Ascending aorta (tissue), 2 donors: ENCODE measurements at regions not wholly inside any gene's neighbourhood (a gene's known extent, or its start where the extent isn't known, plus 50 kb on each side); places are given as distances from the start of the nearest gene placed in this dataset.

ENCODE experiments used
- DNase-seq, 2 donors: peaks; one replicate each; pipeline ENCODE4 v3.0.0-alpha.2; 2019; ENCODE audit warnings: low spot score in 2 of 2
- H3K27ac ChIP-seq, 2 donors: fragments of 200-600 bp; sonication (generic); one replicate each; pipeline ENCODE4 v1.5.1; 2016 to 2017; ENCODE audit warnings: mild to moderate bottlenecking in 1 of 2
- H3K27me3 ChIP-seq: fragments of 200-600 bp; sonication (generic); one replicate; pipeline ENCODE4 v1.5.1; 2017
- H3K36me3 ChIP-seq, 2 donors: fragments of 200-600 bp; sonication (generic); one replicate each; pipeline ENCODE4 v1.5.1; 2016
- H3K4me1 ChIP-seq, 2 donors: fragments of 200-600 bp; sonication (generic); one replicate each; pipeline ENCODE4 v1.5.1; 2016 to 2017; ENCODE audit warnings: mild to moderate bottlenecking in 1 of 2
- H3K4me3 ChIP-seq, 2 donors: fragments of 200-600 bp; sonication (generic); one replicate each; pipeline ENCODE4 v1.5.1; 2016 to 2017; ENCODE audit warnings: mild to moderate bottlenecking in 1 of 2
- H3K9me3 ChIP-seq, 2 donors: fragments of 200-600 bp; sonication (generic); one replicate each; pipeline ENCODE4 v1.5.1; 2016
- CTCF ChIP-seq, 3 experiments: fragments of 200-600 bp in 2 of 3; fragments of 450-650 bp in 1 of 3; sonication (generic) in 2 of 3; IDR thresholded peaks; one replicate each; pipeline ENCODE4 v1.5.1; 2016 to 2019; ENCODE audit warnings: antibody characterized with exemption in 3 of 3, mild to moderate bottlenecking in 1 of 3, moderate library complexity in 1 of 3
- intact Hi-C: fragments of 100-400 bp; cut with DNase I; formaldehyde crosslinking; loops from one replicate; pipeline ENCODE4 v1.15.1; 2023

- no peaks in the 10 kb centered on the region for H3K27me3 ChIP-seq
- no peak overlapping the region for H3K27ac ChIP-seq
- H3K4me3 ChIP-seq, result no peak overlapping the region
- intact Hi-C loops, result no loop called here
- no peaks in the 10 kb centered on the region for H3K9me3 ChIP-seq
- no peak for DNase-seq
- H3K4me1 ChIP-seq, result no peaks in the 10 kb centered on the region
- TF ChIP-seq CTCF (IDR thresholded peaks at IDR 0.05), result no peak
- no peaks in the 10 kb centered on the region for H3K36me3 ChIP-seq
Observed at GRCh38 chr5:79898611-79899010, 92.5 kb downstream of the MTX3 start.

- H3K4me1 ChIP-seq, result no peaks in the 10 kb centered on the region
- H3K36me3 ChIP-seq, result no peaks in the 10 kb centered on the region
- intact Hi-C loops, result no loop called here
- DNase-seq, result no peak
- TF ChIP-seq CTCF (IDR thresholded peaks at IDR 0.05), result no peak
- H3K4me3 ChIP-seq, result no peak overlapping the region
- no peaks in the 10 kb centered on the region for H3K9me3 ChIP-seq
- H3K27ac ChIP-seq, result no peak overlapping the region
- no peaks in the 10 kb centered on the region for H3K27me3 ChIP-seq
Observed at GRCh38 chr5:79893976-79894375, 97.1 kb downstream of the MTX3 start.

- Histone ChIP-seq H3K27me3 (no peaks in the 10 kb centered on the region), H3K9me3 (no peaks in the 10 kb centered on the region), H3K36me3 (no peaks in the 10 kb centered on the region), H3K4me3 (no peak overlapping the region), H3K27ac (no peak overlapping the region), H3K4me1 (no peaks in the 10 kb centered on the region)
- no peak for DNase-seq
- intact Hi-C loops, result no loop called here
- no peak for TF ChIP-seq CTCF (IDR thresholded peaks at IDR 0.05)
Observed at GRCh38 chr5:79893485-79893884, 97.6 kb downstream of the MTX3 start.

DNA sequence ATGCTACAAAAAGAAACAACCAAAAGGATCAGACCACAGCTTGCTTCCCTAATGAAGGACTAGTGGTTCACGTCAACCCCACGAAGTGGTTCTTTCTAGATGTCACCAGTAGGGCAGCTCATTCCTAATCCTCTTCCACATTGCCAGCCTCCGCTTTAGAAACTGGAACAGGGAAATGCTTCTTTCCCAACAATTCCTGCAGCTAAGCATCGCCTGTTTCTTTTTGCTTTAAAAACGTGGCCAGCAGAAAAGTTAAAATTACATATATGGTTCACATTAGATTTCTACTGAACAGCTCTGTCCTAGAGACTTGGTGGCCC lies 100.2 kb downstream of the MTX3 start:
- Histone ChIP-seq H3K9me3 (no peaks in the 10 kb centered on the region), H3K27ac (no peak overlapping the region), H3K27me3 (no peaks in the 10 kb centered on the region), H3K4me1 (no peaks in the 10 kb centered on the region), H3K4me3 (no peak overlapping the region), H3K36me3 (no peaks in the 10 kb centered on the region)
- no peak for TF ChIP-seq CTCF (IDR thresholded peaks at IDR 0.05)
- intact Hi-C loops, result no loop called here
- DNase-seq, result no peak

- Histone ChIP-seq H3K4me3 (no peak overlapping the region), H3K27ac (no peak overlapping the region), H3K9me3 (no peaks in the 10 kb centered on the region), H3K4me1 (no peaks in the 10 kb centered on the region), H3K27me3 (no peaks in the 10 kb centered on the region), H3K36me3 (no peaks in the 10 kb centered on the region)
- DNase-seq, result no peak
- TF ChIP-seq CTCF (IDR thresholded peaks at IDR 0.05), result no peak
- intact Hi-C loops, result no loop called here
Observed at GRCh38 chr5:79890119-79890929, 100.7 kb downstream of the MTX3 start.

GRCh38 chr5:79888643-79889042 lies 102.4 kb downstream of the MTX3 start:
- no peaks in the 10 kb centered on the region for H3K36me3 ChIP-seq
- no peak for DNase-seq
- H3K9me3 ChIP-seq, result no peaks in the 10 kb centered on the region
- intact Hi-C loops, result no loop called here
- no peak overlapping the region for H3K27ac ChIP-seq
- TF ChIP-seq CTCF (IDR thresholded peaks at IDR 0.05), result no peak
- H3K4me1 ChIP-seq, result no peaks in the 10 kb centered on the region
- no peak overlapping the region for H3K4me3 ChIP-seq
- H3K27me3 ChIP-seq, result no peaks in the 10 kb centered on the region
